OCI-LY7 (cell line): ENCODE measurements at regions not wholly inside any gene's neighbourhood (a gene's known extent, or its start where the extent isn't known, plus 50 kb on each side); places are given as distances from the start of the nearest gene placed in this dataset.

Source experiments
- EZH2phosphoT487 ChIP-seq: fragments of 200-600 bp; sonication (generic); IDR thresholded peaks from 2 replicates; pipeline ENCODE4 v1.6.1; 2018; ENCODE audit warnings: low read depth, borderline replicate concordance, mild to moderate bottlenecking, mixed run types, antibody characterized with exemption, low read length, moderate library complexity, mixed read lengths
- TF ChIP-seq, protein P1 (sequence below): fragments of 200-600 bp; sonication (generic); conservative IDR thresholded peaks from 2 replicates; pipeline ENCODE4 v1.5.1; 2014; ENCODE audit warnings: mild to moderate bottlenecking, antibody characterized with exemption, low read length, moderate library complexity, mixed read lengths

- TF ChIP-seq, protein P1, sequence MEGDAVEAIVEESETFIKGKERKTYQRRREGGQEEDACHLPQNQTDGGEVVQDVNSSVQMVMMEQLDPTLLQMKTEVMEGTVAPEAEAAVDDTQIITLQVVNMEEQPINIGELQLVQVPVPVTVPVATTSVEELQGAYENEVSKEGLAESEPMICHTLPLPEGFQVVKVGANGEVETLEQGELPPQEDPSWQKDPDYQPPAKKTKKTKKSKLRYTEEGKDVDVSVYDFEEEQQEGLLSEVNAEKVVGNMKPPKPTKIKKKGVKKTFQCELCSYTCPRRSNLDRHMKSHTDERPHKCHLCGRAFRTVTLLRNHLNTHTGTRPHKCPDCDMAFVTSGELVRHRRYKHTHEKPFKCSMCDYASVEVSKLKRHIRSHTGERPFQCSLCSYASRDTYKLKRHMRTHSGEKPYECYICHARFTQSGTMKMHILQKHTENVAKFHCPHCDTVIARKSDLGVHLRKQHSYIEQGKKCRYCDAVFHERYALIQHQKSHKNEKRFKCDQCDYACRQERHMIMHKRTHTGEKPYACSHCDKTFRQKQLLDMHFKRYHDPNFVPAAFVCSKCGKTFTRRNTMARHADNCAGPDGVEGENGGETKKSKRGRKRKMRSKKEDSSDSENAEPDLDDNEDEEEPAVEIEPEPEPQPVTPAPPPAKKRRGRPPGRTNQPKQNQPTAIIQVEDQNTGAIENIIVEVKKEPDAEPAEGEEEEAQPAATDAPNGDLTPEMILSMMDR = no peak
- TF ChIP-seq EZH2phosphoT487 = no peak
Measured at GRCh38 chr2:188884517-188884916, 89.7 kb upstream of the COL3A1 start.
